Lung microvascular endothelial cell (primary cell): ENCODE measurements at regions not wholly inside any gene's neighbourhood (a gene's known extent, or its start where the extent isn't known, plus 50 kb on each side); places are given as distances from the start of the nearest gene placed in this dataset.
"Not testable (repeated sequence)": the region's sequence is repeated elsewhere in the genome, so short reads cannot be mapped to it uniquely, and the experiment has no call there.

ENCODE experiments used
- DNase-seq, 2 donors: peaks; one replicate each; pipeline versions ENCODE4 v3.0.0 to v3.0.0-alpha.2; 2010; ENCODE audit warnings: low read depth in 2 of 2

DNA sequence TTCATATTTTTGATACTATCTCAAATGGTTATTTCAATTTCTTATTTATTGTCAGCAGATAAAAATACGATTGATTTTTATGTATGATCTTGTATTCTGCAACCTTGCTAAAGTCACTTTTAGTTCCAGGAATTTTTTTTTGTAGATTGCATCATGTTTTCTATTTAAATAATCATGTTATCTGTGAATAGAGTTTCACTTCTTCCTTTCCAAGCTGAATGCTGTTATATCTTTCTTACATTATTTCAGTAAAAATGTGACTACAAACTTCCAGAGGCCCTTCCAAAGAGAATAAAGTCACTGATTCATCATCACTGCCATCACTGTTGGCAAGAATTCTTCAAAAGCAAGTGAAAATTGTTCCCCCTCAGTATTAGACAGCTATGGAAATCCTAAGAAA, 104.7 kb upstream of the RAP1B start:
- no peak for DNase-seq

DNA sequence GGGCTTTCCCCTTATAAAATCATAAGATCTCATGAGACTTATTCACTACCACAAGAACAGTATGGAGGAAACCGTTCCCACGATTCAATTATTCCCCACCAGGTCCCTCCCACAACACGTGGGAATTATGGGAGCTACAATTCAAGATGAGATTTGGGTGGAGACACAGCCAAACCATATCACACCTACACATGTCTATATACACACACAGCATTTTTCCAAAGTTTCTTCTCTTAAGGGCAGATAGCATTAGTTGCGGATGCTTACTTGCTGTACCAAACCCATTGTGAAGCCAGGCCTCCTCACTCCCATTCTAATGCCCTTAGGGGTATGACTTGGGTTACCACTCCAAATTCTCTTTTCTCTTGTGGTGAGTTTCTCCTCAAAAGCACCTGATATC, 104.1 kb upstream of the RAP1B start:
- DNase-seq = no peak

DNA sequence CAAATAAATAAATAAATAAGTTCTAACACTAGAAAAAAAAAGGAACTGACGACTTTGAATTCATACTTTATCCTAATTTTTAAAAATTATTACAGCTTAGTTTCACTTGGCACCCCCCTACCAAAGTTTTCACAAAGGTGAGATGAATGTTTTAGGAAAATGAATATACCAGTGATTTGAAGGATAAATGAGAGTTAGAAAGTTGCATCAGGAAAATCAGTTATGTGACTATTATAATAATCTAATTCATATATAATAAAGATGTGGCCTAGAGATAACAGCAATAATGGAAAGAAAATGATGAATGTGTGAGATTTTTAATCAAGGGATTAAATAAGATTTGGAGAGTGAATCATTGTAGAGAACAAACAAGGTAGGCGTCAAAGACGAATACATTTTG, 103.0 kb upstream of the RAP1B start:
- no peak for DNase-seq

DNA sequence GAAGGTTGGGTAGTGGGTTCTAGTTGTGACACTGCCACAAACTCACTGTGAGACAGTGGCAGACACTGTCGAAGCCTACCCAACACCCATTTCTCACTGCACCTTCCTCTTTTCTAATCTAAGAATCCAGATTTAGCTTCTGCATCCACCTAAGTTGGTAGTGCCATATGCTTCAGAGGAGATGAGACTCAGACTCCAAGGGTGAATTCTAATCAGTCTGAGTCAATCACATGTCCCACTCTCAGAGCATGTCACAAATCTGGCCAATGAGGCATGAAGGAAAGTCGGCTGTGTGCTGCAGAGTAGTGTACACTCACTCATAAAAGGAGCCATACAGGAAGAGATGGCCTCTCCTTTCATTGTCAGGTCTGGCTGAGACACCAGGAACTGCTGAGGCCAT, 102.1 kb upstream of the RAP1B start:
- DNase-seq = no peak

DNA sequence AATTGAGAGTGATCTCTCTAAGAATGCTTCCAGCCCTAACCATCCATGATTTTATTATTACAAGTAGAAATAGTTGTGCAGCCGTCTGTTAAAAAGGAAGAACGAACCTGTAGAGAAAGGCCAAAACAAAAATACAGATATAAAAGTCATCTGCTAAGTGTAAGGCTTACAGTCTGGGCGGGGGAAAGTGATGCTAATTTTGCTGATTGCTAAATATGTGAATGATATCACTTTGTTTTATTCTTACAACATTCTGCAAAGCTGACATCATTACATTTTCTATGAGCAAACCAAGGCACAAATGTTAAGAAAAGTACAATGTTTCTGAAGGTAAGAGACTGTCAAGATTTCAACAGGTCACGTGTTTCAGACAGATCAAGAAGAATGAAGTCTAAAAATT, 101.5 kb upstream of the RAP1B start:
- no peak for DNase-seq

DNA sequence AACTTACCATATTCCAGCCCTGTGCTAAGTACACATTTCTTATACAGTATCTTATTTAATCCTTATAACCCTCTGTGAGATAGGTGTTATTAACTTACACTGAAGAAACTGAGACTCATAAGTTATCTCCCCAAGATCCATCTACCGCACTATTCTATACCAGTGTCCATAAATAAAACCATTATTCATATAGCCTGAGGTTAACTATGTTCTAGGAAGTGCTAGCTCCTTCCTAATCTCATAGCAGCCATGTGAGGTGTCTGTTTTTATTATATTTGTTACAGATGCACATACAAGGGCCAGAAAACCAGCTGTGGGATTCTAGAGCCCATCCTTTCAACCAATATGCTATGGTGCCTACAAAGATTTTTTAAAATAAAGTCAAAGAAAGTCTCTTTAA, 100.3 kb upstream of the RAP1B start:
- no peak for DNase-seq

DNA sequence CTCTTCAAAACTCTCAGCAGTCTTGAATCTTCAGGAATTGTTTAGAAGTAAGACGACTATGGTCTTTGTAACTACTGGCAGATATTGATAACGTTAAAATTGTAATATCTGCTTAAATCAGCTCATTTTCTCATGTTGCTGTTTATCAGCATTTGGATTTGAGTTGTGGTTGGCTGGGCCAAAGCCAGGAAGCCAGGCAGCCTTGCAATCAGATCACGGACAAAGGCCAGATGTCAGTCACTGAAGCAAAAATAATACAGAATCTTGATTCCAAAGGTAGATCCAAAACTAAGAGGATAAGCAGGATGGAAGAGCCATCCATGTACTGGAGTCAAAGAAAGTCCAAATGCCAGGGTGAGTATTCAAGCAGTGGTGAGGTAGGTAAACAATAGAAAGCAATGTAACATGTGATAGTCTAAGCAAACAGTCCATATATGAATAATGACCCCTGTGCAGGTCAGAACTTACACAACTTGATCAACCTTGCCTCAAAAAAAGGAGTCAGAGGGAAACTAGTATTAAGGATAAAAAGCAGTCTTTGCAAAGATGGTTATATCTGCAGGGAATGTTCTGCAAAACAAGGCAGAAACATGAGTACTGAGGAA, 95.8 kb upstream of the RAP1B start:
- no peak for DNase-seq

DNA sequence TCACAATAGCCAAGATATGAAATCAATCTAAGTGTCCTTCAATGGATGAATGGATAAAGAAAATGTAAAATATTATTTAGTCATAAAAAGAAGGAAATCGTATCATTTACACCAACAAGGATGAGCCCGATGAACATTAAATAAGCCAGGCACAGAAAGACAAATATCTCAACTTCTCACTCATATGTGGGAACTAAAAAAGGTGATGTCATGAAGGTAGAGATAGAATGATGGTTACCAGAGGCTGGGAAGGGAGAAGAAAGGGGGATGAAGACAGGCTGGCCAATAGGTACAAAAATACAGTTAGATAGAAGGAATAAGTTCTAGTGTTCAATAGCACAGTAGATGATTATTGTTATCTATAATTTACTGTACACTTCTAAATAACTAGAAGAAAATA, 94.9 kb upstream of the RAP1B start:
- no peak for DNase-seq

DNA sequence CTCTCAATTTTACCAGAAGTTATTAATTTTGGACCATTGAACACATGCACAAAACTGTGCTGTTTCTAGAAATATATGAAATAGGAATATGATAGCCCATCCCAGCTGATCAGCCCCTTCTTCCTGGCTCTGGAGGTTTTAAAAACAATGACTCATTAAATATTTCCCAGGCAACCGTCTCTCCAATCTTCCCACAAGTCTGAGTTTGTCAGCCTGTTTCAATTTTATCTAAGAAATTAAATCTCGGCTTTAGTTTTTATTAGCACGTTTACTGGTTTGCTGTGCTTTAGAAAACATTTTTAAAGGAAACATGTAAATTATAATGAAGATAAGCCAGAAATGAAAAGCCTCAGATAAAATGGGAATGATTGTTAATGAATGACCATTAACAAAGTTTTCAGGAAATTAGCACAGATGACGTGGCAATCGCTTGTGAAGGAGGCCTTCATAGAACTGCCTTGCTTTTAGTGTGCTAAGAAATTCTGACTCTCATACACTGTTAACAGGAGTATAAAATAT, 89.3 kb upstream of the RAP1B start:
- peak; percentile 85 to 92 for DNase-seq

DNA sequence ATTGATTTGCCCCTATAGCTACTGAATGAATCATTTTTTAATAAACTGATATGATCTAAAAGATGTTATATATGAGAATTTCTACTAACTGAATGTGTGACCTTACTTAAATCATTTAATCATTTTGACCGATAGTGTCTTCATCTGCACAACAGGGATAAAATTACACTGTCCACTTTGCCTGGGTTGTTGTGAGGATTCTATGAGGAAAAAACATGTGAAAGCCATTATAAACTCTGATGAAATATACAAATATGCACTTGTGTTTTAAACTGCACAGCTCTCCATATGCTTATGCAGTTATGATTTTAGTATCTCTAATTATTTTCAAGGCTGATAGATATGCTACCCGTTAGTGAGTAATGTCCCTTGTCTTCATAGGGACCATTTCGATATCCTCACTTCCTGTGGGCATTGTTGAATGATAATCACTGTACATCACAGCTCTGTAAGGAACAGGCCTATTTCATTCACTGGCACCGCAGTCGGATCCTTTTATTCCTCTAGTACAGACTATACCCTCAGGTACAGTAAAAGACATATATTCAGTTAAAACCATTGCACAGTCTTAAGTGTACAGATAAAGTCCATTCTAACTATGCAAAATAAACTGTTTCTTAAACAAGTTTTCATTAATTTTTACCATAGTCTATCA, 88.7 kb upstream of the RAP1B start:
- DNase-seq = peak; percentile 7

DNA sequence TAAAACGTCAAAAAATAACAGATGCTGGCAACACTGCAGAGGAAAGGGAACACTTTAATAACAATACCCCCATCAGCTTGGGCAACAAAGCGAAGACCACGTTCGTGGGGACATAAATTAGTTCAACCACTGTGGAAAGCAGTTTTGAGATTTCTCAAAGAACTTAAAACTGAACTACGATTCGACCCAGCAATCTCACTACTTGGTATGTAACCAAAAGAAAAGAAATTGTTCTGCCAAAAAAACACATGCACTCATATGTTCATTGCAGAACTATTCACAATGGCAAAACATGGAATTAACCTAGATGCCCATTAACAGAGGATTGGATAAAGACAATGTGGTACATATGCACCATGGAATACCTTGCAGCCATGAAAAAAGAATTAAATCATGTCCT, 81.2 kb upstream of the RAP1B start:
- DNase-seq = no peak

DNA sequence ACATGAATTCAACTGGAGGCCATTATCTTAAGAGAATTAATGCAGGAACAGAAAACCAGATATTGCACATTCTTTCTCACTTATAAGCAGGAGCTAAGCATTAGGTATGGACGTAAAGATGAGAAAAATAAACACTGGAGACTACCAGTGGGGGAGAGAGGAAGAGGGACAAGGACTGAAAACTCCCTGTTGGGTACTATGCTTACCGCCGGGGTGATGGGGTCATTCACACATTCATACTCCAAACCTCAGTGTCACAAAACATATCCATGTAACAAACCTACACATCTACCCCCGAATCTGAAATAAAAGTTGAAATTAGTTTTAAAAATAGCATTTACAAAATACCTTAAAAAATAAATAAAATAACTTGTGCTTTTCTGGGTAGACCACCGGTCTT, 80.8 kb upstream of the RAP1B start:
- DNase-seq = no peak

DNA sequence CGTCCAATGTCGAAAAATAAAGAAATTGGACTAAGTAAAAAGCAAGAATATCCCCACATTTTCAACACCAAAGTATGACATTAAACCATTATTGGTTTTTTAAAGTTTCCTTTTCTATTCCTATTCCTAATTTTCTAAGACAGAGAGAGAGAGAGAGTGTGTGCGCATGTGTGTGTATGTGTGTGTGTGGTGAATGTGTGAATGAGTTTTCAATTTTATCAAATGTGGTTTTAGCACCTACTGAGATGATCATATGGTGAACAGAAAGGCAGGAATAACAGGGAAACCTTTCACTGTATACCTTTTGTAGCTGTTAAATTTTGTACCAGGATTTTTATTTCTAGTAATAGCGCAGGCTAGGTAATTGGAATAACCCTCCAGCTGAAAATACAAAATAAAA, 80.4 kb upstream of the RAP1B start:
- no peak for DNase-seq

DNA sequence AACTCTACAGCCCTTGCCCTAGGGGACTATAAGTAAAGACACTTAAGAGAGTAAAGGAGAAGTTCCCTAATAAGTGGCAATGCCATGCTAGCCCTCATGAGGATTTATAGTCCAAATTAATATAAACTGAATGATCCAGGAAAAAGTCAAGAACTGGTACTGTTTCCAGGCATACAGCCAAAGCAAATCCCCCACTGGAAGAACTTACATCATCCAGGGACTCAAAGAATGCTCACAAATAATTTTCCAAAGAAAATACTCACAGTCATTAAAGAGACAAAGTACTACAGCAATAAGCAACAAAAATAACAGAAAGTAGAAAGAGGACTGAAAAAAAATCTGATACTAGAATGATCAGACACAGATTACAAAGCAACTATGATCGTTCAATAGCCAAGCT, 79.7 kb upstream of the RAP1B start:
- peak; percentile 63 to 89 for DNase-seq

DNA sequence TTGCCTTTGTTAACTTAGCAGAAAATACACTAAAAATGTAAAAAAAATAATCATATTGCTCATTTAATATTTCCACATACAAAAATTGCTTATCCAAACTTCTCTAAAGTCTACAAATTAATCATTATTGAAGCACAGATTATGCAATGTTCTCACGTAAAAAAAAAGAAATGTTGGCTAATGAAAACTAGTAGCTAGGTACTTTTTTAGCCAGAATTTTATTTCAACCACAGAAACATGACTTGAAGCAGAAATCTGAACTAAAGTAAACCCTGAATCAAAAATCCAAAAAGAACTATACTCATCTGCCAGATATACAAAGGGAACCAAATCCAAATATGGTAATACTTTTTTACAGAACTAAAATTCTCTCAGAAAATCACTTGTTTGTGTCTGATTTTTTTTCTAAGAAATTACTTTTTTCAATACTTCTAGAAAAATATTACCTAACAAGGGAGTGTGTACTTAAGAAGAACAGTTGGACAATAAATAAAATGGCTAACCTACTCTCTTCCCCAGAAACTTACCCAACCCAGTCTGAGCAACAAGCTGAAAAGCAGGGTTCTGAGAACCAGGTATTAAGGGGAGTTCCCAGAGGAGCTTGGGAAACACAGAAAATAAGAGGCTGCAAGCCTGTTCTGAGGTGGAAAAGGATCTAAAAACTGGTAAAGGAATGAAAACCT, 78.4 kb upstream of the RAP1B start:
- no peak for DNase-seq

DNA sequence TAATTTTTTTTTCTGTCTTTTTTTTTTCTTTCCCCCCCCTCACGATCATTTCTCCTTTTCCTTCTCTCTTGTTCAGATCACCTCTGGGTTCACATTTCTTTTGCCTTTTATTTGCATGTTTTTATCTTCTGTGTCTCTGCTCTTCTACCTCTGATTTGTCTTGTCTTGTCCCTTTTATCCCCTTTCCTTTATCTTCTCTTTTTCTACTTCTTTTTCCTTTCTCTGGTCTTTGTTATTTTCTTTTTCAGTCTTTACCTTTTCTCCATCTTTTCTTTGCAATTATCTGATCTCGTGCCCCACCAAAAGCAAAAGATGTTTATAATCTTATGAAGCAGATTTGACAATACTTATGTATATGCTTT, 77.8 kb upstream of the RAP1B start:
- no peak for DNase-seq

DNA sequence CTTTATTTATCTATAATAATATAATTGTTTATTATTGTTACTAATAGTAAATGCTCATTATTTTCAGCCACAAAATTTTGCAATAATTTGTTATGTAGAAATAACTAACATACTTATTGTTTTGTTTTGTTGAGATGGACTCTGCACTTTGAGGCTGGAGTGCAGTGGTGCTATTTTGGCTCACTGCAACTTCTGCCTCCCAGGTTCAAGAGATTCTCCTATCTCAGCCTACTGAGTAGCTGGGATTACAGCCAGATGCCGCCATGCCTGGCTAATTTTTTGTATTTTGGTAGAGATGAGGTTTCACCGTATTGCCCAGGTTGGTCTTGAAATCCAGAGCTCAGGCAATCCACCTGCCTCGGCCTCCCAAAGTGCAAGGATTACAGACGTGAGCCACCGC, 76.6 kb upstream of the RAP1B start:
- no peak for DNase-seq

DNA sequence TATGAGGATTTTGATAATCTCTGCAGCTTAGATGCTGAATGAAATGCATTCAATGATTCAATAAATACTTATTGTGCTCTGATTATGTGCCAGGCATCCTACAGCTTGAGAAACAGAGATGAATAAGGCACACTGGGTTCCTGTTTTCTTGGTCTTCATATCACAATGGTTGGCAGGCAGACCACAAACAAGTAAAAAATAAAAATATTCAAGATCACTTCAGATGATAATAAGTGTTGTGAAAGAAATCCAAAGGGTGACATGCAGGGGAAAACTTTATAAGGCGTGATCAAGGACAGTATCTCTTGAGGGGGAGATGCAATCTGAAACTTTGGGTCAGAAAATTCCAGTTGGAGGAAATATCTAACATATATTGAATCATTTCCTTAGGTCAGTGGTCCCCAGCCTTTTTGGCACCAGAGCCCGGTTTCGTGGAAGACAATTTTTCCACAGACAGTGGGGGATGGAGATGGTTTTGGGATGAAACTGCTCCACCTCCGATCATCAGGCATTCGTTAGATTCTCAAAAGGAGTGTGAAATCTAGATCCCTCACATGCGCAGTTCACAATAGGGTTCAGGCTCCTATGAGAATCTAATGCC, 73.7 kb upstream of the RAP1B start:
- DNase-seq = peak in 1 of 2 donors; percentile 39

DNA sequence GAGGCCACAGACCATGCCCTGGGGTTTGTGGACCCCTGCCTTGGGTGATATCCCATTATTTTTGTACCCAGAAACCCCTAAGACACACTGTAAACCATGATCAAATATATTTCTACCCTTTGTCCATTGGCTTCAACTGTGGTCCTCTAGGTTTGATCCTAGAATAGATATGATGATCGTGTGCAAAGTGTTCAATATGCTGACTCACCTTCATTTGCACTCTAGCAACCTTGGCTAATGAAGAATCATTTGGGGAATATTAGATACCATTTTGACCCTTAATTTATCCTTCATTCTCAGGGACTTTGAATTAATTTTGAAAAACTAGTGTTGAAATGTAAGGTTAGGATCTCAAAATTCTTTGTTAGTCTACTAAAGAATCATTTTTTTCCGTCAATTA, 73.1 kb upstream of the RAP1B start:
- DNase-seq = no peak

DNA sequence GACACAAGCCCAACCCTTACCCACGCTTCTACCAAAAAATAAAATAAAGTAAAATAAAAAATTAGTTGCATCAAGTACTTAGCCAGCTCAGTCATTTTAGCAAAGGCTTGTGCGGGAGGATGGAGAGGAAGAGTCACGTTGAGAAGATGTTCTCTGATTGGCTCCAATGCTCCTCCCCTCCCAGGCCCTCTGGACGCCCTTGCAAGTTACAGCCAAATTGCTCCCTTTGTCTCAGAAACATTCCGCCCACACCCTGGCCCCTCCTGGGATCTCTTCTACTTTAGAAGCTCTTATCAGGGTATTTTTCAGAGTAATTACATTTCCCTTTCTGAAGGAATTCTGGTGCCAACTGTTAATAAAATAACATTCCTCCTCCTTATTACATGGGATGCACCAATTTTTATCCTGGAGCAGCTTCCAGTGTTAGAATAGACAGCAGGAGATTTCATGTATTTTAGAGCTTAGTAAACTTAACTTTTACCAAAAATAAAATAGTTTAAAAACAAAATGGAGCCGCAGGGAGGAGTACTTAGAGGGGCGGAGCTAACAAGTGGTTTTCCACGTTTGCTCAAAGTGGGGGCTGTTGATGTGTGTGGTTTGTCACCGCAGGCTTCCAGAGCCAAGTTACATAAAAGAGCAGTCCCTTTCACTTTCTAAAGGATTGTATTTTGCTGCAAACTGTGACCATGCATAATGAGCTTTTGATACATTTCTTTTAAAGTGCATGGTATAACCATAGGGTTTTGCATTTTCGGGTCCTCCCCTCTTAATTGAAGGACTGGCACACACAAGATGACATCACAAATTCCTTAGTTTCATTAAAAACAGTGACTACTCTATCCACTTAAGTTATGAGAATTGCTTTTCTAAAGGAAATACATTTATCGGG, 71.7 kb upstream of the RAP1B start:
- peak; percentile 69 to 81 for DNase-seq

DNA sequence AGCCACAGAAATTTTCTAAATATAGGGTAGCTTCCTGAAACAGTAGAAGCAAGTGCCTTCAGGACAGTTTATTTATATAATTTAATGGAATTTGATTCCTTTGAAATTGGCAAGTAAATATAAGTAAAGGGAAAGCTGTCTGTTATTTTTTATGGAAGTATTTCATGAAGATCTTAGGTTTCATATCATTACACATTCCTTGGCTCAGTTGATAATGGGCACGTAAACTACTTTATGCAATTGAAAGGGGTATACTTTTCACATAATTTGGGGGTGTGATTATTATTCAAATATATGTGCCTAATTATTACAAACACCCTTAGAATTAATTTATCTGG, 71.1 kb upstream of the RAP1B start:
- no peak for DNase-seq

DNA sequence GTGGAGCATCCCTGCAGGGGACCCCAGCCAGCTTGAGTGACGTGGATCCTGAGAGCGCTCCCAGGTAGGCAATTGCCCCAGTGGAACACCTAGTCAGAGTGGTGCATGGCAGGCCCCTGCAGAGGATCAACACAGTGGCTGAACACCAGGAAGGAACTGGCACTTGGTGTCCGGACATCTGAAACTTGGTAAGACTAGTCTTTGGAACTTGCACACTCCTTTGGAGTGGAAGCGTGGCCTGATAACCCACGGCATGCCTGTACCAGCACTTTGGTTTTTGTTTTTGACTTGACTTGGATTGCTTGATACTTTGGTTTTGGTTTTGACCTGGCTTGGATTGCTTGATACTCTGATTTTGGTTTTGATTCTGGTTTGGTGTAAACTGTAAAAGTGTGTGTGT, 69.9 kb upstream of the RAP1B start:
- DNase-seq = not testable (repeated sequence)
